ENCODE measurements at regions not wholly inside any gene's neighbourhood (a gene's known extent, or its start where the extent isn't known, plus 50 kb on each side); places are given as distances from the start of the nearest gene placed in this dataset.

DNA sequence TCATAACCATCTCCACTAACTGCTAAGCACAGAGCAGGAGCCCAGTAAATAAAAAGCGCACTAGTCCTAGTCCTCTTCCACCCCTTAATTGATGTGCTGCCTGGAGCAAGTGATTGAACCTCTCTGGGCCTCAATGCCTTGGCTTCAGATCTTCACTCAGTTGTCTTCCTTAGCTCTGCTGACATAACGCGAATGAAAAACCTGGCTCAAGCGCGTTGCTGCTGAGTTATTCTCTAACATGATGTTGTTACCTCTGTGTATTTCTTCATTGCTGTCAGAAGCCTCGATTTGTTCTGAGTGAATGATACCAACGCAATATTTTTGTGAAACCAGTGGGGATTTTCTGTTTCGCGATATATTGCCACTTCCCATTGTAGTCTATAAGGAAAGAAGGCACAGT, 185.1 kb upstream of the CCND2 start:
- TF ChIP-seq, protein P1, sequence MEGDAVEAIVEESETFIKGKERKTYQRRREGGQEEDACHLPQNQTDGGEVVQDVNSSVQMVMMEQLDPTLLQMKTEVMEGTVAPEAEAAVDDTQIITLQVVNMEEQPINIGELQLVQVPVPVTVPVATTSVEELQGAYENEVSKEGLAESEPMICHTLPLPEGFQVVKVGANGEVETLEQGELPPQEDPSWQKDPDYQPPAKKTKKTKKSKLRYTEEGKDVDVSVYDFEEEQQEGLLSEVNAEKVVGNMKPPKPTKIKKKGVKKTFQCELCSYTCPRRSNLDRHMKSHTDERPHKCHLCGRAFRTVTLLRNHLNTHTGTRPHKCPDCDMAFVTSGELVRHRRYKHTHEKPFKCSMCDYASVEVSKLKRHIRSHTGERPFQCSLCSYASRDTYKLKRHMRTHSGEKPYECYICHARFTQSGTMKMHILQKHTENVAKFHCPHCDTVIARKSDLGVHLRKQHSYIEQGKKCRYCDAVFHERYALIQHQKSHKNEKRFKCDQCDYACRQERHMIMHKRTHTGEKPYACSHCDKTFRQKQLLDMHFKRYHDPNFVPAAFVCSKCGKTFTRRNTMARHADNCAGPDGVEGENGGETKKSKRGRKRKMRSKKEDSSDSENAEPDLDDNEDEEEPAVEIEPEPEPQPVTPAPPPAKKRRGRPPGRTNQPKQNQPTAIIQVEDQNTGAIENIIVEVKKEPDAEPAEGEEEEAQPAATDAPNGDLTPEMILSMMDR (conservative IDR thresholded peaks at IDR 0.05; ENCODE audit: low read depth, low read length): no peak
- TF ChIP-seq EZH2 (IDR thresholded peaks at IDR 0.05; ENCODE audit: borderline replicate concordance, low read depth, low read length, poor library complexity, severe bottlenecking): no peak

Data from A673 (cell line).